Eye (tissue), 1 donor: ENCODE measurements at regions not wholly inside any gene's neighbourhood (a gene's known extent, or its start where the extent isn't known, plus 50 kb on each side); places are given as distances from the start of the nearest gene placed in this dataset.
"Not testable (repeated sequence)": the region's sequence is repeated elsewhere in the genome, so short reads cannot be mapped to it uniquely, and the experiment has no call there.

Experiments used
- DNase-seq: peaks from one replicate; pipeline ENCODE4 v3.0.0-alpha.2; 2015

GRCh38 chr2:59851836-59852475 is 701.5 kb downstream of the BCL11A start:
- no peak for DNase-seq

DNA sequence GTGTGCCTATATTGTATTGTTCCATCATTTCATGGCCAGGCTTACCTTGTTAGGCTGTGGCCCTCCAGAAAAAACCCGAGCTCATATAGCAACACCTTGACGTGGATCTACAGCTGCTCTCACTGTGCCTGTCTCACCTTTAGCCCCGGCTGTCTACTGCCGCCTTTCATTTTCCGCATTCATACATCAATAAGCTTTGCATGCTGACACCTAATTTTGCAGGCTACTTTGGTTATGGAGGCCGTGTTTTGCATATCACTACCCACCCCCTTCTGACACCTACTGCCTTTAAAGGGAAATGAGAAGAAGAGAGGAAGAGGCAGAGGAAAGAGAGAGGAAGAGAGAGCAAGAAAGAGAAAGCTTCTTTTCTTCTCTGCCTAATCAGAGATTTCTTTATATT is 702.9 kb downstream of the BCL11A start:
- no peak for DNase-seq

- no peak for DNase-seq
Observed at GRCh38 chr2:59833941-59834340, 719.5 kb downstream of the BCL11A start.

DNA sequence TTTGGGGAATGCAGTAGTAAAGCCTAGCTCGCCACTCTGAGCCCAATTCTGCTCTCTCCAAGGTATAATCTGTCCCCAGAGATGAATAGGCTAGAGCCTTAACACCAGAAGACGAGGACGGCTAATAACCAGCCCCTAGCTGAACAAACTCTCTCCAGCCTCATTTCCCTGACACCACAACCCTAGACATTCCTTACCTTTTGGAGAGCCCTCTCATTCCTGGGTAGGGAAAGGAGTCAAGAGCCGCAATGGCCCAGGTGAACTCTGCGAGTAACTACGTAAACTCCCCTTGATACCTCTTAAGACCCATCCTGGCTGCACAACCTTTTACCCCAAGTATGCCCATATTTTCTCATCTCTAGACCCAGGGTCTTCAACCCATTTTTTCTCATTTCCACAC is 722.9 kb downstream of the BCL11A start:
- DNase-seq: no peak

GRCh38 chr2:59827677-59828076 is 725.8 kb downstream of the BCL11A start:
- no peak for DNase-seq

DNA sequence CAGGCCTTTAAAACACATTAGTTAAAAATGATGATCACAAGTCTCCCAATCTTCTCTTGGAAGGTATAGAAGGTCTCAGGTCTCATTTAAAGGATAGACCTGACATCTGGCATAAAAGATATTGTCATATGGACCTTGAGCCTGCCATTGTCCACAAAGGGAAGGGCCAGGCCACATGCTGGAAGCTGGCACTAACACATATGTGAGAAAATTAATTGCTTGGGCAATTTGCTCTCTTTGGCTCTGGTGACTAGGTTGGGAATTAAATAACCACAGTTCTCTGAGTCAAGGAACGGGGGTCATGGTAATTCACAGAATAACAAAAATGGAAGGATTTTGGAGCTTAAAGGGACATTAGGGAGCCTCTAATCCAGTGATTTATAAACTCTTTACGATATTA is 727.3 kb downstream of the BCL11A start:
- no peak for DNase-seq

- no peak for DNase-seq
Observed at GRCh38 chr2:59824314-59824713, 729.1 kb downstream of the BCL11A start.

DNA sequence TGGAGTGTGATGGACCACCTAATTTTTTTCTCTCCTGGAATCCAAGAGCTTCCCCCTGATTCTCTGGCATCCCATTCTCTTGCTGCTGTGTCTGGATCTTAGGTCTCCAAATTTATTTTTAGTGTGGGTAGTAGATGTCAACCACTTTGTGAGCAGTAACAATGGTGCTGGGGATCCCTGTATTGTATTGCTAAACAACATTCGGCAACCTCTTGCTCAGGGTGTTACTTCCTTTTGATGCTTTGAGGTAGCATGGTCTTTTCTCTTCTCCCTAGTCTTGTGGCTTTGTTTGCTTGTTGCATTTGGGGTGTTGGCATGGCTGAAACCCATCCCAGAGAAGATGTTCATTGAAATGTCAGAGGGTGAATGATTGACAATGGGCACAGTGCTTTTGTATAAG is 737.4 kb downstream of the BCL11A start:
- DNase-seq: no peak

GRCh38 chr2:59810283-59810682 is 743.2 kb downstream of the BCL11A start:
- not testable (repeated sequence) for DNase-seq

GRCh38 chr2:59806486-59806885 is 747.0 kb downstream of the BCL11A start:
- DNase-seq: no peak

DNA sequence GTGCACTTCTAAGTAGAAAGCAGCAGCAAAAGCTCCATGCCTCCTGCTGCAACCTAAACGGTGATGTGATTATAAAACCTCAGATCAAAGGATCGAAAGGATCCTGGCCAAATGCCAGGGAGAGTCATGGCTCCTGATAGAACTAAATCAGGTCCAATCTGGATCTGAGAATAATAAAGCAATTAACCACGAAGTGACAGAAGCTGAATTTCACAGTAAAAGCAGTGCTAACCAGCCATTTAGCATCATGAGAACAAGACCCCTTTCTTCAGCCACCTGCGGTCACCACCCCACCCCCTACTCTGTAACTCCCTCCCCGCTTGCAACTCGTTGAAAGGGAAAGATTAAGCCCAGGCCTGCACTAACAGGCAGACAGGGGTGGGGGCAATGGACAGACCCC is 748.7 kb downstream of the BCL11A start:
- peak; percentile 56 for DNase-seq

DNA sequence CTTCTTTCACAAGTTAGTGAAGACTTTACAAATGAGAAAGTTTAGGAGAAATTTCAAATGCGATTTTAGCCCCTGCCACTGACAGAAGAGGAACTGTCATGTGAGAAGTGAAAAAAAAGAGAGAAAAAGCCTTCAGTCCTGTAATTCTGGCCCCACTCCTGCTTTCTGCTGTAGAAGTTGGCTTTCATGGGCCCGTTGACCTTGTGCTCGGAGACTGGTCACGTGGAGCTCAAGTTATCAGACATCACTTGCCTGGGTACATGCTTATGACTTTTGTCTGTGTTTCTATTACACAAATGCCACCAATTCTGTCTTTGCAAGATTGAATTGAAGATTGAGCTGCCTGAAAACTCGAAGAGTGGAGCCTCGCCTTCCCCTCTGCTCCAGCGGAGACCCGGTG is 749.9 kb downstream of the BCL11A start:
- DNase-seq: no peak

DNA sequence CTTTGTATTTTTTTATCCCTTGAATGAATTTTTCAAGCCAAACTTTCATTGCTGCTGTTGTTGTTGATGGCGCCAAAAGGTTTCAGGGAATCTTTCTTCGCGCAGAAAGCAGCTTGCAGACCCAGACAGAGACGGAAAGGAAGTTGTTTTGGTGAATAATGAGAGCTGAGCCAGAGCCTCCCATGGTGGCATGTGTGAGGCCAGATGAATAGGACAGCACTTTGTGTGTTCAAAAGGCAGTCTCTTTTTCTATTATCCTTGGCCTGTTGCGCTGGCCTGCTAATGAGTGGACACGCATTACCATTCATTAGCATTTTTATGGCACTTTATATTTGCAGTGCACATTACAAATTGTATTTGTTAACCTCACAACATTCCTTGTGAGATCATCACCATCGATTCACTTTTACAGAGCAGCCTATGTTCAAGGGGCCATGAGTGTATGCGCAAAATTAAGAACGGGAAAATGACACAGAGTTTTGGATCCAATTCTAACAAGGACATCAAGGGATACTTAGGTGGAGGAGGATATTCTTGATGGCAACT is 754.7 kb downstream of the BCL11A start:
- no peak for DNase-seq

DNA sequence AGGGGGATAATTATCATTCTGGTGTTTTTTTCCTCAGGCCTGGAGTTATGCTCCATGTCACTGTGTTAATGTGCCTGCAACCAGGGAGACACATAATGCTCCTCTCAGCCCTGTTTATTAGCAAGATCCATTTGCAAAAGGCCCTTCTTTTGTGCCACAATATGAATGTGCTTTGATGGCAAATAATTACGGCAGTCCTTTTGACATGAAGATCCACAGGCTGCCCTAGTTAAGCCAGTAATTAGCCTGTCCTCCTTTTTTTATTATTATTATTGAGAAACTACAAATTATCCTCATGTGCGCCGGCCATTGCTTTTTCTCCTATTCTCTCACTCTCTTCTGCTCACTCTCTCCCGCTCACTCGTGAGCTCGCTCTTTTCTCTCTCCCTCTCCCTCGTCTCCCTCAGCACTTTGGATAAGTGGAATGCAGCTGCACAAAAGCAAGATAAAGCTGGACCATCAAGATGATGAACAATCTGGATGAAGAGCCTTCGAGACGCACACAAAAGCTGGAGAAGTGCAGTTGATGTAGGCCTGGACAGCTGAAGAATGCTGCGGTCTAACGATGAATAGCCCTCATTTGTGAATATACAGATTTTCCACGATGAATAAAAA is 762.3 kb downstream of the BCL11A start:
- peak; percentile 57 for DNase-seq

GRCh38 chr2:59790186-59791003 is 763.1 kb downstream of the BCL11A start:
- DNase-seq: no peak

DNA sequence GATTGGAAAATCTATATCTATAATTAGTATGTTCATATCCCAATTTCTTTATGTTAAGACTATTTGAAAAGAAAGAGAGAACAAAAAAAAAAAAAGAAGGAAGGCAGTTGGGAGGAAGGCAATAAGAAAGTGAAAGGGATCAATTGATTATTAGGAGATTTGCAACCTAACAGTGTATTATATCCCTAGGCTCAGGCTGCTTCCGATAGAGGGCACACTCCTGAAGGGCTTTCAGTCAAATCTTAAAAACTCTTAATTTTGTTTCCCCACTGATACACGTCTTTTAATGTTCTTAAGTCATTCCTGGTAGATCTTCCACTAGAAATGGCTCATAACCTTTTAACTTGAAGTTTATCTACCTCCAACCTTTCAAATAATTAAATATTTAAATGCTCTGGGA is 763.9 kb downstream of the BCL11A start:
- DNase-seq: no peak

DNA sequence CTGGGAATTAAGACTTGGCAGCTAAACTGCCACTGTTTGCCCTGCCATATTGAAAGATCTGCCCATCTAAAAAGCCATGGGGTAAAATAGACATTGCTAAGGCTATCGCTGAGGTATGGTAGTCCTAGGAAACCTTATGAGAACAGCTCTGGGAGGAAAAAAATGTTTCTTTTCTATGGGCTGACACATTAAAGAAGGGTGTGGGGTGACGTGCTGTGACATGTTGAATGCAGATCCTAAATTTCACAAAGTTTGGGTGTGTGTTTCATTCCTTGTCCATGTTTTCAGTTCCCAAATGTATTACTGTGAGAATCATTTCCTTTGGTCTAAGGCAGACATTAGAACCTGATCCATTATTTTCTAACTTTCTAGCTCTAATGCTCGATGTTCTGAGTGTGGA is 766.4 kb downstream of the BCL11A start:
- no peak for DNase-seq

GRCh38 chr2:59786684-59787083 is 766.8 kb downstream of the BCL11A start:
- DNase-seq: no peak

DNA sequence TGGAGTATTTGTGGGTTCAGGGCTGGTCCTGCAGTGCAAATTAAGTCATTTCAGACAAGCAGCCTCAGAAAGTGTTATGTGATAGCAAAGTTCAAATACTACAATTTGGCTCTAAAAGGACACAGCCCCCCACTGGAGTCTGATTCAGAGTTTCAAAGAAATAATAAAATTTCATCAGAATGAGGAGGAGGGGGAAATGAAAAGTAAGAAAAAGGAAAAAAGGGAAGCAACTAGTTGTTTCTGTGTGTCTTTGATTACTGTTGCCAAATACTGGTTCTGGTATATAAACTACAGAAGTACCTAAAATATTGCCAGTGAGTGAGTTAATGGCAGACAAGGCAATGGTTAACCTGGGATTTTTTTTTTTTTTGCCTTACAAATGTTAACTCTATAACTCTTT is 773.9 kb downstream of the BCL11A start:
- no peak for DNase-seq

DNA sequence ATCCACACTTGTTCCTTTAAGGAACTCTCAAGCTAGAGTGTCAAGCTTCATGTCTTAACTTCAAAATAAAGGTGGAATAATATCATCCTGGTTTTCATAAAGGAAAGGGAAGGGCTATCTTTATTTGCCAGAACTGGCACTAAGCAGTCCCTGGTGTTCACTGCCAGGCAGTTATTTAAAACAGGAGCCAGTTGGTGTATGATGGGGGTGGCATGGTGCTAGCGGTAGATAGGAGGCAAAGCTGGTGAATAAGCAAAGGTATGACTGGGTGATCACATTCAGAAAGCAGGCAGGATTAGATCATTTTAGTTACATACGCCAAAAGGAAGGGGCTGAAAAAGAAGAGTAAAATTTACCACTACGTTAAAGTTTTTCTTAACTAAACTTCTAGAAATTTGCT is 776.3 kb downstream of the BCL11A start:
- no peak for DNase-seq

DNA sequence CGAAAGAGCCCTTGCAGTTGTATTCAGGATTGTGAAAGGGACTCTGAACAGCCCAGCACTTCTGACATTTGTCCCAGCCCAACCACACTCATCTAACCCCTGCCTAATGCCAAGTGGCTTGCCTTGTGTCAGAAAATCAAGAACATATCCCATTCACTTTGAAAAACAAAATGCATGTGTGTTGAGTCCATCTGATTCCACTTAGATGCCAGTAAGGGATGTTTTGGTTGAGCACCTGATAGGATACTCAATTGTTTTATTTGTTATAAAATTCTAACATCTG is 776.8 kb downstream of the BCL11A start:
- DNase-seq: no peak

DNA sequence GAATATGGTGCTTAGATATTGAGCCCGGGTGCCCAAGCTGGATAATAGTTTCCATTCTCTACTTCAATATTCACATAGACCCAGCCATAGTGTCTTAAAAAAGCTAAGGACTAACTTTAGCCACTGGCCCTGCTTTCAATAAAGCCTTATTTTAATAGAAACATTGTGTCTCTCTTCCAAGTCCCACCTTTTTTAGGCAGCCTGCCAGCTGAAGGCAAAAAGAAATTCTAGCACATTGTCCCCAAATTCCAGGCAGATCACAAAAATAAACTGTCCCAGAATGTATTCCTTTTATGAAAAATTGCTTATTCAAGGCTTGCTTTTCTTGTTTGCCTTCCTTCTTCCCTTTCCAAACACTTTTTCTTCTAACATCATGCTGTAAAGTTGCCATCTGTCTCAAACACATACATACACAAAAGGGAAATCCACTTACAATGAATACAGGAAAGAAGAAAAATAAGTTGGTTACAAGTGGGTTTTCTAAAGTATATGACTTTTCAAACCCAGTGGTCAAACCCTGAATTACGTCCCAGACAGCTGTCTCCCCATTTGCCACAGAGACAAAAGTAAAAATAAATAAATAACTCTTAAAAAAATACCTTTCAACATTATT is 778.5 kb downstream of the BCL11A start:
- peak; percentile 20 for DNase-seq

DNA sequence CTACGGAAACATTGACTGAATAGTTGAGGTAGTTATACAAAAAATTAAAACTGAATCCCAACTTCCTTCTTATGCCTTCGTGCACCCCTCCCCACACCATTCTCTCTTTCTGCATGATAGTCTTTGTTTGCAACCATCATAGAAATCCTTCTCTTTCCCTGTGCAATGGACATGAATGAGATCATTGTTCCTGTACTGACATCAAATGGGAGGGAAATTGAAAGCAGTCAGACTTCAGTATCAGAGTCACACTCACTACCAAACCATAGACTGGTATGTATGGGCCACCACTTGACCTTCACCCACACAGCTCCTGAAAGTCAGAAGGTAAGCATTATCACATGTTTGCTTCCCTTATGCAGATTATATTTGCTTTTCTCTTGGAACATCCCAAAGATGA is 782.8 kb downstream of the BCL11A start:
- DNase-seq: no peak

DNA sequence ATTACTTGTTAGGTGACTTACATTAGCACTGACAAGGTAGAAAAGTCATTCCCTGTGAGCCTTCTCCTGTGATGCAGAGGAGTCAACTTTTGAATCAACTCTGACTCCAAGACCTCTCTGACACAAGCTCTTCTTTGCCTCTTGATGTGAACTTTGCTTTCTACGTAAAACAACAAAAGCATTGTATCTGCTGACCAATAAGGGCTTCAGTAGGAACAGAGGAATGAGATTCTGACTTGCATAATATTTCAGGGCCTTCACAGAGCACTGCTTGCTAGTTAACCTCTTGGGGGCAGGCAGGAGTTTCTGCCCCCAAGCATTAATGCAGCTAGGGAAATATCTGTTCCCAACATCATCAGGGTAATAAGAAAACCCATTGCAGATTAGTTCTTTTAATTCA is 791.5 kb downstream of the BCL11A start:
- no peak for DNase-seq
